Mesothelial cell of epicardium (in vitro differentiated cells): ENCODE measurements at regions not wholly inside any gene's neighbourhood (a gene's known extent, or its start where the extent isn't known, plus 50 kb on each side); places are given as distances from the start of the nearest gene placed in this dataset.

Experiments used
- DNase-seq, 2 experiments: peaks; one replicate each; pipeline ENCODE4 v3.0.0; 2021; ENCODE audit warnings: low spot score in 2 of 2; ENCODE audit not compliant: unreplicated experiment in 2 of 2
- H3K27ac Mint-ChIP-seq: 2 replicates; pipeline ENCODE4 v1.8.0; 2021; ENCODE audit warnings: mixed read lengths
- H3K27me3 Mint-ChIP-seq: 2 replicates; pipeline ENCODE4 v1.8.0; 2021; ENCODE audit warnings: low read depth, mixed read lengths
- H3K36me3 Mint-ChIP-seq: 2 replicates; pipeline ENCODE4 v1.8.0; 2021; ENCODE audit warnings: mixed read lengths
- H3K4me1 Mint-ChIP-seq: 2 replicates; pipeline ENCODE4 v1.8.0; 2021; ENCODE audit warnings: mixed read lengths
- H3K4me3 Mint-ChIP-seq: 2 replicates; pipeline ENCODE4 v1.8.0; 2021; ENCODE audit warnings: mild to moderate bottlenecking, moderate library complexity, mixed read lengths
- H3K9me3 Mint-ChIP-seq: 2 replicates; pipeline ENCODE4 v1.8.0; 2021; ENCODE audit warnings: mixed read lengths
- TF ChIP-seq, protein P1 (sequence below): fragments of 200-600 bp; sonication (generic); IDR thresholded peaks from one replicate; pipeline ENCODE4 v1.5.0; 2021; ENCODE audit warnings: antibody characterized with exemption; ENCODE audit not compliant: unreplicated experiment

DNA sequence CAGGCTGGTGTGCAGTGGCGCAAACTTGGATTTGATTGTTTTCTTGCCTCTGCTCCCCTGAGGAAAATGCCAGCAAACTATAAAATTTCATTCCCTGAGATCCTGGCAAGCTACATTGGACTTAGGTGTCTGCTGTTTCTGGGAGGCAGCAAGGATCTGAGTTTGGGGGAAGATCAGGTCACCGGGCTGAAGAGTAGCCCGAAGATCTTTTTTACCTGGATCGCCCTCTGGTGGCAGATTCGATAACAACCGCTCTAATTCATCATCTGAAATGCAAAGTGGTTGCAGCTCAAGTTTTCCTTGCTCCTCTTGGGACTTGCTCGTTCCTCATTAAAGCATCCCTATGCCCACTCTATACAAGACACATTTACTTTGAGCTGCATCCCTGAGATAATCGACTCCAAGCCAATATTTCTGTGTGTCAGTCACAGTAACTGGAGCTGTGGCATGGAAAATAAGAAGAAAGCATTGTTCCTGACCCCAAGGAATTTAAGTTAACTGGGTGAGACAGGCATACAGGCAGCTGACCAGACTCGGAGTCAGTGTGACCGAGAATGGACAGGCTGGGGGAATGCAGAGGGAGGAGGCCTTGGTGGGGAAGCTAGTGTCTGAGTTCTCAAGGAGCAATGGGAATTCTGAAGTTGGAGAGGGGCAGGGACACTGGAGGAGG lies 131.8 kb upstream of the PROKR2 start:
- Mint-ChIP-seq H3K27me3 (peaks cover 26% of the 10 kb centered on the region), H3K9me3 (no peaks in the 10 kb centered on the region), H3K4me3 (no peak overlapping the region), H3K36me3 (no peaks in the 10 kb centered on the region), H3K27ac (no peak overlapping the region), H3K4me1 (peaks cover 7% of the 10 kb centered on the region)
- TF ChIP-seq, protein P1, sequence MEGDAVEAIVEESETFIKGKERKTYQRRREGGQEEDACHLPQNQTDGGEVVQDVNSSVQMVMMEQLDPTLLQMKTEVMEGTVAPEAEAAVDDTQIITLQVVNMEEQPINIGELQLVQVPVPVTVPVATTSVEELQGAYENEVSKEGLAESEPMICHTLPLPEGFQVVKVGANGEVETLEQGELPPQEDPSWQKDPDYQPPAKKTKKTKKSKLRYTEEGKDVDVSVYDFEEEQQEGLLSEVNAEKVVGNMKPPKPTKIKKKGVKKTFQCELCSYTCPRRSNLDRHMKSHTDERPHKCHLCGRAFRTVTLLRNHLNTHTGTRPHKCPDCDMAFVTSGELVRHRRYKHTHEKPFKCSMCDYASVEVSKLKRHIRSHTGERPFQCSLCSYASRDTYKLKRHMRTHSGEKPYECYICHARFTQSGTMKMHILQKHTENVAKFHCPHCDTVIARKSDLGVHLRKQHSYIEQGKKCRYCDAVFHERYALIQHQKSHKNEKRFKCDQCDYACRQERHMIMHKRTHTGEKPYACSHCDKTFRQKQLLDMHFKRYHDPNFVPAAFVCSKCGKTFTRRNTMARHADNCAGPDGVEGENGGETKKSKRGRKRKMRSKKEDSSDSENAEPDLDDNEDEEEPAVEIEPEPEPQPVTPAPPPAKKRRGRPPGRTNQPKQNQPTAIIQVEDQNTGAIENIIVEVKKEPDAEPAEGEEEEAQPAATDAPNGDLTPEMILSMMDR = peak; percentile 86
- DNase-seq = peak in 1 of 2 experiments; percentile 78

DNA sequence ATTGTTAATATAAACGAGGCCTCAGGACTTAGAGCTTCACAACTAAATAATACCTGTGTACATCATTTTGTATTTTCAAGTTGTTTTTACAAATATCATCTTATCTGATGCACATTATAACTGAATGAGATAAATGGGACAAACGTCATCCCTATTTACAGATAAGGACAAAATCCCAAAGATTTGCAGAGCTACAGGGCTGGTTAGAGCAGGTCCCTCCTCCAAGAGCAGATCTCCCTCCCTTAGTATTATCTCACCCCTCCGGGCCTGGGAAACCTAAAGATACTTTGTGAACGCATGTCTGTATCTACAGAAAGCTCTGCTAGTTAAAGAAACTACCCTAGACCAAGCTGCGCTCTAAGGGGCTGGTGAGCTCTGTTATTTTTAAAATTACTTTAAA lies 130.4 kb upstream of the PROKR2 start:
- H3K27ac Mint-ChIP-seq = no peak overlapping the region
- no peaks in the 10 kb centered on the region for H3K36me3 Mint-ChIP-seq
- H3K4me3 Mint-ChIP-seq = no peak overlapping the region
- no peak for DNase-seq
- peaks cover 39% of the 10 kb centered on the region for H3K27me3 Mint-ChIP-seq
- peaks cover 7% of the 10 kb centered on the region for H3K4me1 Mint-ChIP-seq
- TF ChIP-seq, protein P1 = no peak
- H3K9me3 Mint-ChIP-seq = no peaks in the 10 kb centered on the region

DNA sequence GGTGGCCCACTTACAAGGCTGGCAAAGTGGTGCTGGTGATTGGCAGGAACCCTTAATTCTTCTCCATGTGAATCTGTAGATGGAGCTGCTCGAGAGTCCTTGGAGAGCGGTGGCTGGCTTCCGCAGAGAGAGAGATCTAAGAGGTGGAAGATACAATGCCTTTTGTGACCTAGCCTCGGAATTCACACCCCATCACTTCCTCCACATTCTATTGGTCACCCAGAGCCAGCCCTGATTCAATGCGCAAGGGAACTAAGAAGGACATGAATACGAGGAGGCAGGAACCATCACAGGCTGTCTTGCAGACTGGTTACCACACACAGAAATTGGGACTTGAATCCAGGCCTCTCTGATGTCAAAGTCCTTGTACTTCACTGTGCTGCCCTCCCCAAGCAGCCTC lies 128.9 kb upstream of the PROKR2 start:
- H3K36me3 Mint-ChIP-seq = no peaks in the 10 kb centered on the region
- DNase-seq = no peak
- H3K4me1 Mint-ChIP-seq = peaks cover 7% of the 10 kb centered on the region
- H3K9me3 Mint-ChIP-seq = no peaks in the 10 kb centered on the region
- no peak overlapping the region for H3K27ac Mint-ChIP-seq
- peaks cover 55% of the 10 kb centered on the region for H3K27me3 Mint-ChIP-seq
- H3K4me3 Mint-ChIP-seq = no peak overlapping the region
- TF ChIP-seq, protein P1 = no peak

DNA sequence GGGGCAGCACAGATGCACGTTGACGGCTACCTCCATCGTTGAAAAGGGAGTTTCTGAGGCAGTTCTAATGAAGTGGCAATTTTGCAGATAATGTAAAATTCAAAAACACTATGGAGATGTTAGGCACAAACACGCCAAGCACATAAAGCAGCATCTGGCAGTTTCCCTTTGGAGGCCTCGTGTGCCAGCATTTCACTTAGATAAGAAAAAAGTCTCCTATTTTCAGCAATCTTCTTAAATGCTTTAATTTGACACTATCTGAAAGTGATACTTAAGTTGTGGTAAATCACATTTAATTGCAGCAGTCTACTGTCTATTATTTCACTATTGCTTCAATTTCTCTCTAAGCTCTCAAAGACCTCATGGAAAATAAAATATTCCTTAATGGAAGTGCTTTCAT lies 125.3 kb upstream of the PROKR2 start:
- H3K27ac Mint-ChIP-seq = no peak overlapping the region
- TF ChIP-seq, protein P1 = no peak

DNA sequence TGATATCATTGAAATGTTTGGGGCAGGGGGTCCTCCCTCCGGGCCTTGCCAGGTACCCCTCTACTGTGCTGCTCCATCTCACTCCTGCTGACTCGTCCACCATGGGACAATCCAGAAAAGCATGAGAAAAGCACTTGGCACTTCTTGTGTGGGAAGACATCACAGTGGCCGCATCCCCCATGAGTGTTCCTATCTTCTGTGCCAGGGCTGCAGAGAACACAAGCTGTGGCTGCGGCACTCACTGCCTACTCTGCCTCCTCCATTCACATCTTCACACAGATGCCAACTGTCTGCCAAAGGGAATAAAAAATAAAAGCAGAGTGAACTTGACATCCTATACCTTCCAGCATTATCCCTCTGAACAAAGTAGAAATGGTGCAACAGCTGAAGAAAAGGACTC lies 117.4 kb upstream of the PROKR2 start:
- Mint-ChIP-seq H3K27me3 (peaks cover 63% of the 10 kb centered on the region), H3K36me3 (no peaks in the 10 kb centered on the region), H3K9me3 (no peaks in the 10 kb centered on the region), H3K4me1 (no peaks in the 10 kb centered on the region), H3K27ac (no peak overlapping the region), H3K4me3 (no peak overlapping the region)
- TF ChIP-seq, protein P1 = no peak
- DNase-seq = no peak

More for the DNA sequence above, 125.3 kb upstream of the PROKR2 start:
- H3K27me3 Mint-ChIP-seq = peaks cover 70% of the 10 kb centered on the region
- DNase-seq = no peak
- no peaks in the 10 kb centered on the region for H3K4me1 Mint-ChIP-seq
- no peaks in the 10 kb centered on the region for H3K9me3 Mint-ChIP-seq
- H3K4me3 Mint-ChIP-seq = no peak overlapping the region
- H3K36me3 Mint-ChIP-seq = no peaks in the 10 kb centered on the region
